Hepatocyte (in vitro differentiated cells): ENCODE measurements at regions not wholly inside any gene's neighbourhood (a gene's known extent, or its start where the extent isn't known, plus 50 kb on each side); places are given as distances from the start of the nearest gene placed in this dataset.

Experiments used
- DNase-seq: peaks from one replicate; pipeline ENCODE4 v3.0.0-alpha.2; 2016; ENCODE audit warnings: low spot score
- H2AFZ ChIP-seq: fragments of 200-600 bp; sonication (generic); 2 replicates; pipeline ENCODE4 v1.6.0; 2016; ENCODE audit warnings: antibody characterized with exemption, mild to moderate bottlenecking
- H3K27ac ChIP-seq: fragments of 200-600 bp; sonication (generic); 2 replicates; pipeline ENCODE4 v1.5.1; 2016; ENCODE audit warnings: mild to moderate bottlenecking
- H3K27me3 ChIP-seq: fragments of 200-600 bp; sonication (generic); 2 replicates; pipeline ENCODE4 v1.6.1; 2016
- H3K36me3 ChIP-seq: fragments of 200-600 bp; sonication (generic); replicated peaks from 2 replicates; pipeline ENCODE4 v1.5.1; 2016; ENCODE audit warnings: low read depth; ENCODE audit not compliant: insufficient read depth
- H3K4me1 ChIP-seq: fragments of 200-600 bp; sonication (generic); 2 replicates; pipeline ENCODE4 v1.5.1; 2016; ENCODE audit warnings: mild to moderate bottlenecking, moderate library complexity; ENCODE audit not compliant: insufficient read depth
- H3K4me2 ChIP-seq: fragments of 200-600 bp; sonication (generic); 2 replicates; pipeline ENCODE4 v1.6.0; 2016
- H3K4me3 ChIP-seq: fragments of 200-600 bp; sonication (generic); 2 replicates; pipeline ENCODE4 v1.5.1; 2016; ENCODE audit warnings: mild to moderate bottlenecking
- H3K79me2 ChIP-seq: fragments of 200-600 bp; sonication (generic); 2 replicates; pipeline ENCODE4 v1.6.0; 2017; ENCODE audit warnings: mild to moderate bottlenecking
- H3K9me2 ChIP-seq: fragments of 200-600 bp; sonication (generic); replicated peaks from 2 replicates; pipeline ENCODE4 v1.6.0; 2017; ENCODE audit warnings: mild to moderate bottlenecking; ENCODE audit not compliant: insufficient read depth
- H3K9me3 ChIP-seq: fragments of 200-600 bp; sonication (generic); 2 replicates; pipeline ENCODE4 v1.5.1; 2016; ENCODE audit warnings: low read depth, mild to moderate bottlenecking
- H4K20me1 ChIP-seq: fragments of 200-600 bp; sonication (generic); 2 replicates; pipeline ENCODE4 v1.6.0; 2016; ENCODE audit warnings: mild to moderate bottlenecking; ENCODE audit not compliant: insufficient read depth, poor library complexity, severe bottlenecking
- EZH2 ChIP-seq: fragments of 200-600 bp; sonication (generic); IDR thresholded peaks from 2 replicates; pipeline ENCODE4 v1.6.1; 2016; ENCODE audit warnings: antibody characterized with exemption, mild to moderate bottlenecking, borderline replicate concordance
- EZH2phosphoT487 ChIP-seq: fragments of 200-600 bp; sonication (generic); IDR thresholded peaks from one replicate; pipeline ENCODE4 v1.6.1; 2018; ENCODE audit warnings: antibody characterized with exemption, mild to moderate bottlenecking, low read depth, moderate library complexity; ENCODE audit not compliant: unreplicated experiment, severe bottlenecking
- WGBS: methylation state at CpG from one replicate; pipeline ENCODE4 v1.1.6; 2016; ENCODE audit warnings: low lambda C conversion rate; ENCODE audit errors: missing lambda C conversion rate; 5-methylcytosine and 5-hydroxymethylcytosine counted together
- TF ChIP-seq, protein P1 (sequence below): fragments of 200-600 bp; sonication (generic); IDR thresholded peaks from 2 replicates; pipeline ENCODE4 v1.5.1; 2016; ENCODE audit warnings: antibody characterized with exemption, mild to moderate bottlenecking; ENCODE audit not compliant: poor library complexity

DNA sequence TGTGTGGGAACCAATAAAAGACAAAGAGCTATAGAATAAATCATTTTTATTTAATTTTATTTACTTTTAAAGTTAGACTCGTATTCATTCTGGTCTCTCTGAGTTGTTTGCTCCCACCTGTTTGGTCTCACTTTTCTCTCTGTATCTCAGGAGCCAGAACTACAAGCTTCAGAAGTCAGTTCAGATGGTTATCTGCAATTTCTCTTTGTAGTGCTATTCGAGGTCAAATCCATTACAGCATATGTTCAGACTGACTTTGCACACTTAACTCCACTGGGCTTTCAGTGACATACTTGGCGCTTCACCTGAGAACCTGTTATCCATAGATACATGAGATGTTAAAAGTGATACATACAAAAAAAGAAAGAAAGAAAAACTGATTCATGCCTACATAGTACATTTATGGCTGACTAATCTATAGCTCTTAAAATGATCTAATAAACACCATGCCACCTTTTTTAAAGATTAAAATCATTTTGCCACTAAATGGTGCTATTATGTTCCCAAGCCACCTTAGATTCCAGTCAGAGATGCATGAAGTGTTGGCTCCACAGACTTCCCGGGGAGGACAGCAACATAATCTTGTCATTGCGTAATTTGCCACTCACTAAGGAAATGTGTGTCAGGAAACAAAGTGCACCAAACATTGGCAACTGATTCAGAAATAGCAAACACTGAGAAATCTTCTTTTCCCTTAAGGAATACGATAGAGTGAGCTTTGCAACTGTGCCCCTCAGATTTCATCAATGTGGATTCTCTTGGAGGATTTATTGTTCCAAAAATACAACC is 396.7 kb downstream of the HACE1 start:
- H3K4me1 ChIP-seq, result no peaks in the 10 kb centered on the region
- H3K27me3 ChIP-seq, result no peaks in the 10 kb centered on the region
- no peak overlapping the region for H3K4me3 ChIP-seq
- H3K79me2 ChIP-seq, result no peaks in the 10 kb centered on the region
- H3K9me2 ChIP-seq, result no peaks in the 10 kb centered on the region
- peak; percentile 32 for DNase-seq
- no peaks in the 10 kb centered on the region for H4K20me1 ChIP-seq
- TF ChIP-seq, protein P1, sequence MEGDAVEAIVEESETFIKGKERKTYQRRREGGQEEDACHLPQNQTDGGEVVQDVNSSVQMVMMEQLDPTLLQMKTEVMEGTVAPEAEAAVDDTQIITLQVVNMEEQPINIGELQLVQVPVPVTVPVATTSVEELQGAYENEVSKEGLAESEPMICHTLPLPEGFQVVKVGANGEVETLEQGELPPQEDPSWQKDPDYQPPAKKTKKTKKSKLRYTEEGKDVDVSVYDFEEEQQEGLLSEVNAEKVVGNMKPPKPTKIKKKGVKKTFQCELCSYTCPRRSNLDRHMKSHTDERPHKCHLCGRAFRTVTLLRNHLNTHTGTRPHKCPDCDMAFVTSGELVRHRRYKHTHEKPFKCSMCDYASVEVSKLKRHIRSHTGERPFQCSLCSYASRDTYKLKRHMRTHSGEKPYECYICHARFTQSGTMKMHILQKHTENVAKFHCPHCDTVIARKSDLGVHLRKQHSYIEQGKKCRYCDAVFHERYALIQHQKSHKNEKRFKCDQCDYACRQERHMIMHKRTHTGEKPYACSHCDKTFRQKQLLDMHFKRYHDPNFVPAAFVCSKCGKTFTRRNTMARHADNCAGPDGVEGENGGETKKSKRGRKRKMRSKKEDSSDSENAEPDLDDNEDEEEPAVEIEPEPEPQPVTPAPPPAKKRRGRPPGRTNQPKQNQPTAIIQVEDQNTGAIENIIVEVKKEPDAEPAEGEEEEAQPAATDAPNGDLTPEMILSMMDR, result no peak
- TF ChIP-seq EZH2 (no peak), EZH2phosphoT487 (no peak)
- no peaks in the 10 kb centered on the region for H3K9me3 ChIP-seq
- no peak overlapping the region for H3K27ac ChIP-seq
- H3K36me3 ChIP-seq, result no peaks in the 10 kb centered on the region
- H3K4me2 ChIP-seq, result no peak overlapping the region
- H2AFZ ChIP-seq, result no peak overlapping the region
- 46% methylated on average over 6 of the region's 6 CpGs for WGBS

DNA sequence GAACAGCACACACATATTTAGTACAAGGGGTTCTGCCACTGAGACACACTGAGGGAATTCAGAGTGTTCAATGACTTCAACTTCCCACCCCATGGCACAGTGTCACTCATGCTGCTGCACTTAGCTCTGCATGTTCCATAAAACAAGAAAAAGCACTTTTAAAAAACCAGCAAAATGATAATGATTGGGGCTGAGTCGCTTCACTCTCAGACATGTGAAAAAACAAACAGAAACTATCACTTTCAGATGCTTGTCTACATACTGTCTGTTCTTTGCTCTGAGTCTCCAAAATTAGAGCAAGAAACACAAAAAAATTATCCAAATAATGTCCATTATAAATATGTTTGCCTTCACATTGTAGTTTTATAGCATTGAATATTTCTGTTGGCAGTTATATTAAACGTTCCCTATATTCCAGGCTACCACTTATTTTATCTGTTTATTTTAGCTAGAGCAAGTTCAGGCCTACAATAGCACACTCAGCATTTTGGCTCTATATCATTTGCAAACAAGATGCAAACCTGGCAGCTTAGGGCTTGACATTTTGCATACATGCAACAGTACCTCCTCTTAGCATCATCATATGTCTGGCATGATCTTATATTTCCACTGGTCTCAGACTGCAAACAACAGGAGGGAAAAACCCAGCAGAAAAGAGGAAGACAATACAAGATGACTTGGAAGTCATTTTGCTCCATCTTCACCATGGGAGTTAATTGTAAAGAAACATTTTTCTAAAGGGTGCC is 398.8 kb downstream of the HACE1 start:
- no peak for DNase-seq
- no peaks in the 10 kb centered on the region for H3K79me2 ChIP-seq
- TF ChIP-seq, protein P1, result no peak
- TF ChIP-seq EZH2phosphoT487, result no peak
- TF ChIP-seq EZH2, result no peak
- H4K20me1 ChIP-seq, result no peaks in the 10 kb centered on the region
- no peaks in the 10 kb centered on the region for H3K36me3 ChIP-seq
- no peaks in the 10 kb centered on the region for H3K27me3 ChIP-seq
- no peak overlapping the region for H2AFZ ChIP-seq
- H3K9me2 ChIP-seq, result no peaks in the 10 kb centered on the region
- H3K4me3 ChIP-seq, result no peak overlapping the region
- no peaks in the 10 kb centered on the region for H3K9me3 ChIP-seq
- no peak overlapping the region for H3K27ac ChIP-seq
- no peaks in the 10 kb centered on the region for H3K4me1 ChIP-seq
- WGBS, result 69% methylated on average over 2 of the region's 2 CpGs
- H3K4me2 ChIP-seq, result no peak overlapping the region

DNA sequence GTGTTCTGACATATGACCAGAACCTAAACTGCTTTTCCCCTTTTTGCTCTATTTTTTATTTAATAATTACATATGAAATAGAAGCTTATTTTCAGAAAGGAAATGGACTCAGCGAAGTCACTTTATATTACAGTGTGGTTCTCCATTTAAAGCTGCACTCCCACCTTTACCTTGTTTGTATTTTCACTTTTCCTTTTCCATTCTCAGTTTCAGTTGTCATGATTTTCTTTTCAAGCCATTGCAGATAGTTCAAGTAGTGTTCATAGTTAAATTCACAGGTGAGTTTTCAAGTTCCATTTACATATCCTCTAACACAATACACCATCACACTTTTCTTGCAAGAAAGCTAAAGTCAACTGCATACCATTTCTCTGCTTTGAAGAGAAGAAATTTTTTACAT is 400.2 kb downstream of the HACE1 start:
- H3K79me2 ChIP-seq, result no peaks in the 10 kb centered on the region
- no peaks in the 10 kb centered on the region for H3K27me3 ChIP-seq
- H3K36me3 ChIP-seq, result no peaks in the 10 kb centered on the region
- H4K20me1 ChIP-seq, result no peaks in the 10 kb centered on the region
- no peak overlapping the region for H3K4me3 ChIP-seq
- H3K27ac ChIP-seq, result no peak overlapping the region
- H3K4me2 ChIP-seq, result no peak overlapping the region
- TF ChIP-seq EZH2phosphoT487 (no peak), EZH2 (no peak)
- TF ChIP-seq, protein P1, result no peak
- H3K9me3 ChIP-seq, result no peaks in the 10 kb centered on the region
- no peaks in the 10 kb centered on the region for H3K4me1 ChIP-seq
- no peaks in the 10 kb centered on the region for H3K9me2 ChIP-seq
- no peak for DNase-seq
- WGBS, result 93% methylated on average over 1 of the region's 1 CpG
- no peak overlapping the region for H2AFZ ChIP-seq
